ENCODE measurements at regions not wholly inside any gene's neighbourhood (a gene's known extent, or its start where the extent isn't known, plus 50 kb on each side); places are given as distances from the start of the nearest gene placed in this dataset.
"Not testable (repeated sequence)": the region's sequence is repeated elsewhere in the genome, so short reads cannot be mapped to it uniquely, and the experiment has no call there.

GRCh38 chr10:44177610-44178009 is 207.3 kb downstream of the CXCL12 start:
- DNase-seq (ENCODE audit: low read depth in 2 of 2): no peak

GRCh38 chr10:44176311-44176710 is 208.6 kb downstream of the CXCL12 start:
- no peak for DNase-seq (ENCODE audit: low read depth in 2 of 2)

- no peak for DNase-seq (ENCODE audit: low read depth in 2 of 2)
Measured at GRCh38 chr10:44173608-44173894, 211.3 kb downstream of the CXCL12 start.

GRCh38 chr10:44172883-44173607 is 211.9 kb downstream of the CXCL12 start:
- no peak for DNase-seq (ENCODE audit: low read depth in 2 of 2)

- DNase-seq (ENCODE audit: low read depth in 2 of 2): no peak
Measured at GRCh38 chr10:44171765-44172164, 213.1 kb downstream of the CXCL12 start.

GRCh38 chr10:44168478-44168877 is 216.4 kb downstream of the CXCL12 start:
- no peak for DNase-seq (ENCODE audit: low read depth in 2 of 2)

- no peak for DNase-seq (ENCODE audit: low read depth in 2 of 2)
Measured at GRCh38 chr10:44167752-44168151, 217.1 kb downstream of the CXCL12 start.

GRCh38 chr10:44166441-44166840 is 218.5 kb downstream of the CXCL12 start:
- no peak for DNase-seq (ENCODE audit: low read depth in 2 of 2)

GRCh38 chr10:44164251-44164956 is 220.5 kb downstream of the CXCL12 start:
- DNase-seq (ENCODE audit: low read depth in 2 of 2): no peak

GRCh38 chr10:44161184-44161583 is 223.7 kb downstream of the CXCL12 start:
- no peak for DNase-seq (ENCODE audit: low read depth in 2 of 2)

- no peak for DNase-seq (ENCODE audit: low read depth in 2 of 2)
Measured at GRCh38 chr10:44157574-44157973, 227.3 kb downstream of the CXCL12 start.

GRCh38 chr10:44154956-44155355 is 229.9 kb downstream of the CXCL12 start:
- DNase-seq (ENCODE audit: low read depth in 2 of 2): no peak

GRCh38 chr10:44153918-44154670 is 230.8 kb downstream of the CXCL12 start:
- DNase-seq (ENCODE audit: low read depth in 2 of 2): no peak

GRCh38 chr10:44143556-44143955 is 241.3 kb downstream of the CXCL12 start:
- DNase-seq (ENCODE audit: low read depth in 2 of 2): no peak

- DNase-seq (ENCODE audit: low read depth in 2 of 2): no peak
Measured at GRCh38 chr10:44132361-44133289, 252.3 kb downstream of the CXCL12 start.

- no peak for DNase-seq (ENCODE audit: low read depth in 2 of 2)
Measured at GRCh38 chr10:44126291-44126717, 258.6 kb downstream of the CXCL12 start.

- no peak for DNase-seq (ENCODE audit: low read depth in 2 of 2)
Measured at GRCh38 chr10:44125879-44126278, 259.0 kb downstream of the CXCL12 start.

GRCh38 chr10:44118500-44118899 is 266.4 kb downstream of the CXCL12 start:
- DNase-seq (ENCODE audit: low read depth in 2 of 2): no peak

- DNase-seq (ENCODE audit: low read depth in 2 of 2): no peak
Measured at GRCh38 chr10:44116474-44116873, 268.4 kb downstream of the CXCL12 start.

GRCh38 chr10:44115516-44115915 is 269.4 kb downstream of the CXCL12 start:
- no peak for DNase-seq (ENCODE audit: low read depth in 2 of 2)

- no peak for DNase-seq (ENCODE audit: low read depth in 2 of 2)
Measured at GRCh38 chr10:44114441-44114840, 270.5 kb downstream of the CXCL12 start.

- not testable (repeated sequence) for DNase-seq (ENCODE audit: low read depth in 2 of 2)
Measured at GRCh38 chr10:44112280-44112679, 272.6 kb downstream of the CXCL12 start.
